ENCODE measurements at regions not wholly inside any gene's neighbourhood (a gene's known extent, or its start where the extent isn't known, plus 50 kb on each side); places are given as distances from the start of the nearest gene placed in this dataset.

GRCh38 chr20:50412499-50412898, 97.7 kb upstream of the PTPN1 start:
- Histone ChIP-seq H3K36me3 (ENCODE audit: control insufficient read depth in 2 of 2, extremely low read depth in 1 of 2, insufficient read depth in 2 of 2, low read length in 2 of 2) (no peaks in the 10 kb centered on the region), H3K9me3 (replicated peaks; ENCODE audit: control insufficient read depth, insufficient read depth, low read length) (no peaks in the 10 kb centered on the region), H3K4me2 (ENCODE audit: insufficient read depth, low read length) (no peak overlapping the region), H3K9ac (replicated peaks; ENCODE audit: extremely low read depth, insufficient read depth, low read length) (no peak overlapping the region), H4K20me1 (replicated peaks; ENCODE audit: control insufficient read depth, extremely low read depth, insufficient read depth, low read length) (no peaks in the 10 kb centered on the region), H3K4me3 (replicated peaks in 1 of 3; ENCODE audit: insufficient read depth in 1 of 3, low read depth in 1 of 3, low read length in 3 of 3) (no peak overlapping the region), H2AFZ (ENCODE audit: low read depth, low read length) (no peak overlapping the region), H3K27me3 (ENCODE audit: control insufficient read depth in 2 of 2, insufficient read depth in 2 of 2, low read length in 2 of 2) (peaks cover 0 to 4% of the 10 kb centered on the region in 2 experiments), H3K9me1 (replicated peaks; ENCODE audit: control insufficient read depth, extremely low read depth, insufficient read depth, low read length) (no peaks in the 10 kb centered on the region), H3K4me1 (ENCODE audit: control insufficient read depth, extremely low read depth, insufficient read depth, low read length) (peaks cover 6% of the 10 kb centered on the region), H3K79me2 (ENCODE audit: control insufficient read depth, insufficient read depth, low read length) (no peaks in the 10 kb centered on the region), H3K27ac (ENCODE audit: insufficient read depth, low read depth, low read length) (no peak overlapping the region)
- no TSS peak for BruUV-seq (replicated peaks)
- TF ChIP-seq JUN (IDR thresholded peaks at IDR 0.05; ENCODE audit: borderline replicate concordance, insufficient read depth, insufficient read length, low read depth) (no peak), POLR2AphosphoS5 (IDR thresholded peaks at IDR 0.05; ENCODE audit: insufficient read depth, low read depth, low read length) (no peak), CTCF (IDR thresholded peaks at IDR 0.05; ENCODE audit: extremely low read depth in 1 of 2, insufficient read depth in 1 of 2, low read depth in 1 of 2, low read length in 2 of 2) (no peak), GATA2 (IDR thresholded peaks at IDR 0.05; ENCODE audit: insufficient read depth, insufficient read length, low read depth, low read length) (no peak), MAX (IDR thresholded peaks at IDR 0.05; ENCODE audit: insufficient read depth, insufficient read length) (no peak), EZH2 (IDR thresholded peaks at IDR 0.05; ENCODE audit: borderline replicate concordance, low read depth, low read length, severe bottlenecking) (no peak), FOS (IDR thresholded peaks at IDR 0.05; ENCODE audit: borderline replicate concordance, insufficient read depth, low read length) (no peak), POLR2A (IDR thresholded peaks at IDR 0.05; ENCODE audit: low read depth, low read length) (no peak), MYC (IDR thresholded peaks at IDR 0.05; ENCODE audit: low read depth, low read length) (no peak)
- CTCF ChIA-PET, result interaction anchor here (0.5 kb wide), 1 partner anchor 78 kb away, joined by 4 read pairs; no protein-coding TSS in a partner anchor
- dilution Hi-C loops (cut with MboI; ENCODE audit: extremely low pct_ligation_motif_present, low sequenced_read_pairs) (no loop called here), intact Hi-C loops (cut with micrococcal nuclease) (no loop called here)
- FAIRE-seq (no peak), DNase-seq (ENCODE audit: low read depth, low spot score) (no peak)
- POLR2A ChIA-PET, result no interaction called here

Data from endothelial cell of umbilical vein (primary cell).